Ascending aorta (tissue), 2 donors: ENCODE measurements at regions not wholly inside any gene's neighbourhood (a gene's known extent, or its start where the extent isn't known, plus 50 kb on each side); places are given as distances from the start of the nearest gene placed in this dataset.
"Not testable (repeated sequence)": the region's sequence is repeated elsewhere in the genome, so short reads cannot be mapped to it uniquely, and the experiment has no call there.

Source experiments
- DNase-seq, 2 donors: peaks; one replicate each; pipeline ENCODE4 v3.0.0-alpha.2; 2019; ENCODE audit warnings: low spot score in 2 of 2
- H3K27ac ChIP-seq, 2 donors: fragments of 200-600 bp; sonication (generic); one replicate each; pipeline ENCODE4 v1.5.1; 2016 to 2017; ENCODE audit warnings: mild to moderate bottlenecking in 1 of 2
- H3K27me3 ChIP-seq: fragments of 200-600 bp; sonication (generic); one replicate; pipeline ENCODE4 v1.5.1; 2017
- H3K36me3 ChIP-seq, 2 donors: fragments of 200-600 bp; sonication (generic); one replicate each; pipeline ENCODE4 v1.5.1; 2016
- H3K4me1 ChIP-seq, 2 donors: fragments of 200-600 bp; sonication (generic); one replicate each; pipeline ENCODE4 v1.5.1; 2016 to 2017; ENCODE audit warnings: mild to moderate bottlenecking in 1 of 2
- H3K4me3 ChIP-seq, 2 donors: fragments of 200-600 bp; sonication (generic); one replicate each; pipeline ENCODE4 v1.5.1; 2016 to 2017; ENCODE audit warnings: mild to moderate bottlenecking in 1 of 2
- H3K9me3 ChIP-seq, 2 donors: fragments of 200-600 bp; sonication (generic); one replicate each; pipeline ENCODE4 v1.5.1; 2016
- intact Hi-C: fragments of 100-400 bp; cut with DNase I; formaldehyde crosslinking; loops from one replicate; pipeline ENCODE4 v1.15.1; 2023

DNA sequence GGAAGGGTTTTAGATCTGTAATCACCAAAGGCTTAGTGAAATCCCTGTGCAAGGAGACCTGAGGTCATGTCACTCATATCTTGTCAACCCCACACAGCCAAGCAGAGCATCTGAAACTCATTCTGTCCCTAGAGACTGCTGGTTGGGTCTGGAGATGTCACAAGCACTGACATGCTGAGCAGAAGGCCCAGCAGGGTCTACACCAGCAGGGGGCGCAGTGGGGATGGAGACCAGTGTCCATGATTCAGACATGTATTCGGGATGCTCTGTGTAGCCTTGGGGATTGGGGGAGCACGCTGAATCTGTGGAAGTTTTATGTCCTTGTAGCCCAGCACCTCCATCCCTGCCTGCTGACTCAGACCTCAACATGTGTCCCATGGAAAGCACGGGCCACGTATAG lies 1247.3 kb downstream of the RPIA start:
- H3K9me3 ChIP-seq, H3K36me3 ChIP-seq, H3K27me3 ChIP-seq, H3K4me1 ChIP-seq, intact Hi-C loops, H3K4me3 ChIP-seq, DNase-seq, H3K27ac ChIP-seq: not testable (repeated sequence)

GRCh38 chr2:89944267-89944666 lies 1252.8 kb downstream of the RPIA start:
- H3K9me3 ChIP-seq, H3K4me1 ChIP-seq, DNase-seq, intact Hi-C loops, H3K27ac ChIP-seq, H3K36me3 ChIP-seq, H3K27me3 ChIP-seq, H3K4me3 ChIP-seq: not testable (repeated sequence)

- H3K4me1 ChIP-seq, H3K4me3 ChIP-seq, H3K27ac ChIP-seq, H3K27me3 ChIP-seq, DNase-seq, intact Hi-C loops, H3K9me3 ChIP-seq, H3K36me3 ChIP-seq: not testable (repeated sequence)
Measured at GRCh38 chr2:89945004-89945616, 1253.6 kb downstream of the RPIA start.

GRCh38 chr2:89947208-89947815 lies 1255.8 kb downstream of the RPIA start:
- H3K4me3 ChIP-seq: not testable (repeated sequence)

DNA sequence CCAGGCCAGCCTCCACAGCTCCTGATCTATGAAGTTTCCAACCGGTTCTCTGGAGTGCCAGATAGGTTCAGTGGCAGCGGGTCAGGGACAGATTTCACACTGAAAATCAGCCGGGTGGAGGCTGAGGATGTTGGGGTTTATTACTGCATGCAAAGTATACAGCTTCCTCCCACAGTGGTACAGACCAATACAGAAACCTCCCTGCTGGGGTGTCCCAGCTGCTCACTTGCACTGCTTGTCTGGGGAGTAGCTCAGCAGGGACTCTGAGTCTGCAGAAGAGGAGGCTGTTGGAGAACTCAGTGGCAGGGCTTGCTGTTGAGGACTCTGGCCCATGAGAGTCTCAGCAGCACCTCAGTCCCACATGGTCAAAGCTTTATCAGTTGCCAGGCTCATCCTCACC lies 1256.6 kb downstream of the RPIA start:
- DNase-seq, H3K9me3 ChIP-seq, H3K4me1 ChIP-seq, intact Hi-C loops, H3K27ac ChIP-seq, H3K4me3 ChIP-seq, H3K27me3 ChIP-seq, H3K36me3 ChIP-seq: not testable (repeated sequence)

More at GRCh38 chr2:89947208-89947815, 1255.8 kb downstream of the RPIA start:
- H3K36me3 ChIP-seq, H3K9me3 ChIP-seq, DNase-seq, intact Hi-C loops, H3K4me1 ChIP-seq, H3K27me3 ChIP-seq, H3K27ac ChIP-seq: not testable (repeated sequence)

- H3K36me3 ChIP-seq, H3K4me3 ChIP-seq, H3K27me3 ChIP-seq, intact Hi-C loops, H3K9me3 ChIP-seq, H3K4me1 ChIP-seq, DNase-seq, H3K27ac ChIP-seq: not testable (repeated sequence)
Measured at GRCh38 chr2:89950807-89951206, 1259.3 kb downstream of the RPIA start.

GRCh38 chr2:89957236-89957635 lies 1265.8 kb downstream of the RPIA start:
- H3K27me3 ChIP-seq, H3K27ac ChIP-seq, H3K4me1 ChIP-seq, H3K36me3 ChIP-seq, H3K9me3 ChIP-seq, DNase-seq, intact Hi-C loops, H3K4me3 ChIP-seq: not testable (repeated sequence)

DNA sequence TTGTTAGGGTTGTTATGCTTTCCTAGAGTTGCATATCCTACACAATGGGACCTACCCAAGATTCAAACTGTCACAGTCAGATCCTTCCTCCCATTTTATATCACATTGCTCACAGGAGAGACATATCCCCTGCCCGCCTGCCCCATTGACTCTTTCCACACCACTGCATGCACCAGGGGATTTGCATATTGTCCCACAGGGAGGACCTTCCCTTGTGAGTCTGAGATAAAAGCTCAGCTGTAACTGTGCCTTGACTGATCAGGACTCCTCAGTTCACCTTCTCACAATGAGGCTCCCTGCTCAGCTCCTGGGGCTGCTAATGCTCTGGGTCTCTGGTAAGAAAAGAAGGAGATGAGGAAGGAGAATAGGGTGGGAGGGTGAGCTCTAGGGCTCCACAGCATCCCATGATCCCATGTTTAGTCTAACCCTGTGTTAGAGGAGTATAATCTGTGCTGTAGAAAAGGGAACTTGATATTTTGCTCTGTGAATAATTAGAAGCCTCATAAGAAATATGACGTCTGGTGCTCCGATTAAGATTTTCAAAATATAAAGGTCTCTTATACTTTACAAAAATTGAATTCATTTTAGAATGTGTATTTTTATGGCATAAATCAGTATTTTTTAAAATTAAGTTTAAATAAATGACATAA lies 1268.4 kb downstream of the RPIA start:
- H3K36me3 ChIP-seq, H3K27ac ChIP-seq, DNase-seq, H3K4me3 ChIP-seq, intact Hi-C loops, H3K4me1 ChIP-seq, H3K27me3 ChIP-seq, H3K9me3 ChIP-seq: not testable (repeated sequence)

- H3K4me3 ChIP-seq, DNase-seq, H3K27me3 ChIP-seq, H3K9me3 ChIP-seq, H3K4me1 ChIP-seq, H3K27ac ChIP-seq, H3K36me3 ChIP-seq, intact Hi-C loops: not testable (repeated sequence)
Measured at GRCh38 chr2:89960570-89960969, 1269.1 kb downstream of the RPIA start.

- intact Hi-C loops, H3K4me3 ChIP-seq, H3K36me3 ChIP-seq, DNase-seq, H3K27ac ChIP-seq, H3K9me3 ChIP-seq, H3K4me1 ChIP-seq, H3K27me3 ChIP-seq: not testable (repeated sequence)
Measured at GRCh38 chr2:89968567-89968966, 1277.1 kb downstream of the RPIA start.

DNA sequence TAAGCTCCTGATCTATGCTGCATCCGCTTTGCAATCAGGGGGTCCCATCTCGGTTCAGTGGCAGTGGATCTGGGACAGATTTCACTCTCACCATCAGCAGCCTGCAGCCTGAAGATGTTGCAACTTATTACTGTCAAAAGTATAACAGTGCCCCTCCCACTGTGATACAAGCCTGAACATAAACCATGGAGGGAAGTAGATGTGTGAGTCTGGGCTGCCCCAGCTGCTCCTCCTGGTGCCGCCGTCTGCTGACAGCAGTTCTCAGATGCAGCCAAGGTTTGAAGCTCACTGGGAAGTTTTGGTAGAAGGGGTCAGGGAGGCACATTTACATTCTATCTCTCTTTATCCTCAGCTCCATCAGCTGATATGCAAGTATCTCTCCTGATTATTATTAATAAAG lies 1277.7 kb downstream of the RPIA start:
- H3K4me3 ChIP-seq, H3K27me3 ChIP-seq, H3K9me3 ChIP-seq, H3K4me1 ChIP-seq, DNase-seq, H3K36me3 ChIP-seq, intact Hi-C loops, H3K27ac ChIP-seq: not testable (repeated sequence)

GRCh38 chr2:89973849-89974248 lies 1282.4 kb downstream of the RPIA start:
- H3K36me3 ChIP-seq, intact Hi-C loops, H3K27me3 ChIP-seq, H3K4me3 ChIP-seq, DNase-seq, H3K27ac ChIP-seq, H3K9me3 ChIP-seq, H3K4me1 ChIP-seq: not testable (repeated sequence)

- H3K27ac ChIP-seq, intact Hi-C loops, H3K36me3 ChIP-seq, H3K9me3 ChIP-seq, DNase-seq, H3K4me3 ChIP-seq, H3K27me3 ChIP-seq, H3K4me1 ChIP-seq: not testable (repeated sequence)
Measured at GRCh38 chr2:89979826-89980537, 1288.5 kb downstream of the RPIA start.

- H3K9me3 ChIP-seq, H3K4me1 ChIP-seq, H3K27ac ChIP-seq, H3K4me3 ChIP-seq, H3K36me3 ChIP-seq, H3K27me3 ChIP-seq, DNase-seq, intact Hi-C loops: not testable (repeated sequence)
Measured at GRCh38 chr2:89982246-89982645, 1290.8 kb downstream of the RPIA start.
